ENCODE measurements at regions not wholly inside any gene's neighbourhood (a gene's known extent, or its start where the extent isn't known, plus 50 kb on each side); places are given as distances from the start of the nearest gene placed in this dataset.

GRCh38 chr3:145798007-145798406, 363.0 kb downstream of the PLOD2 start:
- TF ChIP-seq CTCF (IDR thresholded peaks at IDR 0.05), result no peak
- no peak for TF ChIP-seq POLR2AphosphoS5 (IDR thresholded peaks at IDR 0.05)
- TF ChIP-seq POLR2A (IDR thresholded peaks at IDR 0.05), result no peak
- H3K9me3 ChIP-seq, result no peaks in the 10 kb centered on the region
- H3K4me3 ChIP-seq, result no peak overlapping the region
- no peak for DNase-seq (ENCODE audit: low spot score in 2 of 2)
- no peaks in the 10 kb centered on the region for H3K27me3 ChIP-seq
- intact Hi-C loops (cut with DNase I; ENCODE audit: low total_unique reads), result no loop called here
- H3K27ac ChIP-seq, result no peak overlapping the region
- H3K4me1 ChIP-seq, result no peaks in the 10 kb centered on the region
- no peaks in the 10 kb centered on the region for H3K36me3 ChIP-seq

GRCh38 chr3:145798696-145799537, 362.1 kb downstream of the PLOD2 start:
- no peak overlapping the region for H3K27ac ChIP-seq
- H3K9me3 ChIP-seq, result no peaks in the 10 kb centered on the region
- no peaks in the 10 kb centered on the region for H3K4me1 ChIP-seq
- no peaks in the 10 kb centered on the region for H3K36me3 ChIP-seq
- no peak for DNase-seq (ENCODE audit: low spot score in 2 of 2)
- no peak overlapping the region for H3K4me3 ChIP-seq
- H3K27me3 ChIP-seq, result no peaks in the 10 kb centered on the region
- TF ChIP-seq POLR2AphosphoS5 (IDR thresholded peaks at IDR 0.05), result no peak
- intact Hi-C loops (cut with DNase I; ENCODE audit: low total_unique reads), result no loop called here

GRCh38 chr3:145801696-145802095, 359.3 kb downstream of the PLOD2 start:
- no peak for TF ChIP-seq POLR2A (IDR thresholded peaks at IDR 0.05)
- TF ChIP-seq POLR2AphosphoS5 (IDR thresholded peaks at IDR 0.05), result no peak
- no peak for TF ChIP-seq CTCF (IDR thresholded peaks at IDR 0.05)
- no peak overlapping the region for H3K27ac ChIP-seq
- no peaks in the 10 kb centered on the region for H3K36me3 ChIP-seq
- H3K27me3 ChIP-seq, result no peaks in the 10 kb centered on the region
- no peak overlapping the region for H3K4me3 ChIP-seq
- H3K4me1 ChIP-seq, result no peaks in the 10 kb centered on the region
- H3K9me3 ChIP-seq, result no peaks in the 10 kb centered on the region
- intact Hi-C loops (cut with DNase I; ENCODE audit: low total_unique reads), result no loop called here
- DNase-seq (ENCODE audit: low spot score in 2 of 2), result no peak

GRCh38 chr3:145807990-145808389, 353.0 kb downstream of the PLOD2 start:
- H3K4me1 ChIP-seq, result no peaks in the 10 kb centered on the region
- no peak overlapping the region for H3K27ac ChIP-seq
- H3K36me3 ChIP-seq, result no peaks in the 10 kb centered on the region
- TF ChIP-seq POLR2A (IDR thresholded peaks at IDR 0.05), result no peak
- no peak for TF ChIP-seq CTCF (IDR thresholded peaks at IDR 0.05)
- TF ChIP-seq POLR2AphosphoS5 (IDR thresholded peaks at IDR 0.05), result no peak
- no peaks in the 10 kb centered on the region for H3K27me3 ChIP-seq
- H3K9me3 ChIP-seq, result no peaks in the 10 kb centered on the region
- no peak for DNase-seq (ENCODE audit: low spot score in 2 of 2)
- no peak overlapping the region for H3K4me3 ChIP-seq
- intact Hi-C loops (cut with DNase I; ENCODE audit: low total_unique reads), result no loop called here

GRCh38 chr3:145812391-145812790, 348.6 kb downstream of the PLOD2 start:
- DNase-seq (ENCODE audit: low spot score in 2 of 2), result no peak
- Histone ChIP-seq H3K27ac (no peak overlapping the region), H3K9me3 (no peaks in the 10 kb centered on the region), H3K27me3 (no peaks in the 10 kb centered on the region), H3K36me3 (no peaks in the 10 kb centered on the region), H3K4me1 (no peaks in the 10 kb centered on the region), H3K4me3 (no peak overlapping the region)
- intact Hi-C loops (cut with DNase I; ENCODE audit: low total_unique reads), result no loop called here
- TF ChIP-seq POLR2AphosphoS5 (IDR thresholded peaks at IDR 0.05), result no peak
- TF ChIP-seq CTCF (IDR thresholded peaks at IDR 0.05), result no peak
- TF ChIP-seq POLR2A (IDR thresholded peaks at IDR 0.05), result no peak

Data from breast epithelium (tissue), 4 donors.